ENCODE measurements at regions not wholly inside any gene's neighbourhood (a gene's known extent, or its start where the extent isn't known, plus 50 kb on each side); places are given as distances from the start of the nearest gene placed in this dataset.

DNA sequence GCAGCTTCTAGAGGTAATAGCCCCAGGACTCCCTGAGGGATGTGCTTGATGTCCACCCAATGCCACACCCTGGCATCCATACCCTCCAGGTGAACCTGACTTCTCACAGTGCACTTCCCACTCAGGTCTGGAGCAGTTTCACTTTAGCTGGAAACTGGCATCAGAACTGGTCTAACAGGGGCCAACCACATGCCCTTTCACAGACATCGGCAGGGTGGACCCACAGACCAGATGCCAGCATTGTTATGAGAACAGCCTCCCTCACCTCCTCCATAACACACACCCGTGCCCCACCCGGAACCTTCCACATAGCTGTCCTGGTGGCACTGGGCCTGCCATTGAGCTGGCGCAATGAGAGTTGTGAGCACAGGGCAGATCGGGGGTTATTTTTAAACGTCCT is 77.4 kb upstream of the GPR12 start:
- H3K36me3 ChIP-seq (ENCODE audit: control insufficient read depth, insufficient read depth, low read length), result no peaks in the 10 kb centered on the region
- no peak for DNase-seq
- H3K4me1 ChIP-seq (ENCODE audit: control insufficient read depth, insufficient read depth, low read length), result no peaks in the 10 kb centered on the region
- no peaks in the 10 kb centered on the region for H3K9me3 ChIP-seq (ENCODE audit: control insufficient read depth, low read length)
- Mint-ChIP-seq H3K36me3 (ENCODE audit: low read depth) (no peaks in the 10 kb centered on the region), H3K9me3 (peaks cover 2% of the 10 kb centered on the region), H3K27me3 (ENCODE audit: insufficient read depth) (no peaks in the 10 kb centered on the region), H3K4me1 (no peaks in the 10 kb centered on the region), H3K4me3 (no peak overlapping the region), H3K27ac (no peak overlapping the region)
- 91 to 98% methylated on average over 5 to 6 of the region's 6 CpGs for WGBS, 2 experiments (ENCODE audit: insufficient coverage in 1 of 2, insufficient read length in 1 of 2)
- no peak for TF ChIP-seq CTCF (conservative IDR thresholded peaks at IDR 0.05)
- H3K9ac ChIP-seq (ENCODE audit: extremely low read depth, low read length, poor library complexity, severe bottlenecking), result no peak overlapping the region
- H3K4me3 ChIP-seq (ENCODE audit: low read length), result no peak overlapping the region
- H3K27me3 ChIP-seq (ENCODE audit: control insufficient read depth, insufficient read depth, low read length, poor library complexity, severe bottlenecking), result no peaks in the 10 kb centered on the region
- H3K27ac ChIP-seq (ENCODE audit: low read depth, low read length), result no peak overlapping the region

GRCh38 chr13:26837102-26837501 is 76.5 kb upstream of the GPR12 start:
- no peak overlapping the region for H3K4me3 Mint-ChIP-seq
- H3K4me3 ChIP-seq (ENCODE audit: low read length), result no peak overlapping the region
- H3K4me1 ChIP-seq (ENCODE audit: control insufficient read depth, insufficient read depth, low read length), result no peaks in the 10 kb centered on the region
- WGBS, 2 experiments (ENCODE audit: insufficient coverage in 1 of 2, insufficient read length in 1 of 2), result 91 to 93% methylated on average over 3 of the region's 3 CpGs
- H3K9me3 ChIP-seq (ENCODE audit: control insufficient read depth, low read length), result no peaks in the 10 kb centered on the region
- DNase-seq, result no peak
- H3K27ac Mint-ChIP-seq, result no peak overlapping the region
- no peaks in the 10 kb centered on the region for H3K36me3 Mint-ChIP-seq (ENCODE audit: low read depth)
- no peaks in the 10 kb centered on the region for H3K27me3 Mint-ChIP-seq (ENCODE audit: insufficient read depth)
- no peaks in the 10 kb centered on the region for H3K27me3 ChIP-seq (ENCODE audit: control insufficient read depth, insufficient read depth, low read length, poor library complexity, severe bottlenecking)
- TF ChIP-seq CTCF (conservative IDR thresholded peaks at IDR 0.05), result no peak
- H3K9me3 Mint-ChIP-seq, result peaks cover 2% of the 10 kb centered on the region
- H3K4me1 Mint-ChIP-seq, result no peaks in the 10 kb centered on the region
- no peak overlapping the region for H3K27ac ChIP-seq (ENCODE audit: low read depth, low read length)
- no peaks in the 10 kb centered on the region for H3K36me3 ChIP-seq (ENCODE audit: control insufficient read depth, insufficient read depth, low read length)
- H3K9ac ChIP-seq (ENCODE audit: extremely low read depth, low read length, poor library complexity, severe bottlenecking), result no peak overlapping the region

- no peak overlapping the region for H3K4me3 Mint-ChIP-seq
- Histone ChIP-seq H3K36me3 (ENCODE audit: control insufficient read depth, insufficient read depth, low read length) (no peaks in the 10 kb centered on the region), H3K9ac (ENCODE audit: extremely low read depth, low read length, poor library complexity, severe bottlenecking) (no peak overlapping the region), H3K27ac (ENCODE audit: low read depth, low read length) (no peak overlapping the region), H3K9me3 (ENCODE audit: control insufficient read depth, low read length) (no peaks in the 10 kb centered on the region), H3K27me3 (ENCODE audit: control insufficient read depth, insufficient read depth, low read length, poor library complexity, severe bottlenecking) (no peaks in the 10 kb centered on the region), H3K4me3 (ENCODE audit: low read length) (no peak overlapping the region), H3K4me1 (ENCODE audit: control insufficient read depth, insufficient read depth, low read length) (no peaks in the 10 kb centered on the region)
- DNase-seq, result no peak
- TF ChIP-seq CTCF (conservative IDR thresholded peaks at IDR 0.05), result no peak
- H3K36me3 Mint-ChIP-seq (ENCODE audit: low read depth), result no peaks in the 10 kb centered on the region
- peaks cover 2% of the 10 kb centered on the region for H3K9me3 Mint-ChIP-seq
- H3K4me1 Mint-ChIP-seq, result no peaks in the 10 kb centered on the region
- no peak overlapping the region for H3K27ac Mint-ChIP-seq
- H3K27me3 Mint-ChIP-seq (ENCODE audit: insufficient read depth), result no peaks in the 10 kb centered on the region
These were observed 76.0 kb upstream of the GPR12 start for GRCh38 chr13:26836626-26837025.
